HEK293 (cell line): ENCODE measurements at regions not wholly inside any gene's neighbourhood (a gene's known extent, or its start where the extent isn't known, plus 50 kb on each side); places are given as distances from the start of the nearest gene placed in this dataset.

Experiments used
- CTCF ChIA-PET: fragments of 350-600 bp; formaldehyde crosslinking; extraction: SDS; loops from one replicate; lab custom pipeline; 2021; ENCODE audit warnings: antibody characterized with exemption; lab: Yijun Ruan, JAX
- POLR2A ChIA-PET: fragments of 300-600 bp; formaldehyde crosslinking; extraction: SDS; loops from one replicate; lab custom pipeline; 2020; ENCODE audit warnings: antibody characterized with exemption, inconsistent platforms; lab: Yijun Ruan, JAX
- H3K27ac ChIP-seq: fragments of 200-500 bp; sonication (Bioruptor generic); 2 replicates; pipeline ENCODE4 v1.5.1; 2014; ENCODE audit warnings: low read depth, low read length, control low read depth, inconsistent platforms; ENCODE audit errors: extremely low read depth
- H3K36me3 ChIP-seq, 2 experiments: fragments of 200-500 bp in 1 of 2; sonication (Bioruptor generic) in 1 of 2; 1 replicate in 1 of 2; 2 replicates in 1 of 2; pipeline ENCODE4 v1.5.1; 2014 to 2017; ENCODE audit warnings: inconsistent platforms in 2 of 2, low read length in 2 of 2; ENCODE audit not compliant: control insufficient read depth in 2 of 2, insufficient read depth in 1 of 2
- H3K4me1 ChIP-seq: fragments of 200-500 bp; sonication (Bioruptor generic); 2 replicates; pipeline ENCODE4 v1.5.1; 2014; ENCODE audit warnings: mild to moderate bottlenecking, low read length, inconsistent platforms; ENCODE audit not compliant: control insufficient read depth, insufficient read depth
- H3K4me3 ChIP-seq: 2 replicates; pipeline ENCODE4 v1.5.1; 2011; ENCODE audit warnings: low read depth, mild to moderate bottlenecking, control low read depth, low read length, moderate library complexity
- H3K9me3 ChIP-seq: fragments of 200-500 bp; sonication (Bioruptor generic); 2 replicates; pipeline ENCODE4 v1.5.1; 2014; ENCODE audit warnings: low read depth, low read length, inconsistent platforms; ENCODE audit not compliant: control insufficient read depth, insufficient read depth
- GLI2 ChIP-seq: fragments of 450-650 bp; formaldehyde crosslinking; IDR thresholded peaks from 2 replicates; pipeline ENCODE4; 2017; ENCODE audit warnings: missing biosample characterization, missing genetic modification characterization, low read depth, borderline replicate concordance
- GLIS1 ChIP-seq: fragments of 450-650 bp; formaldehyde crosslinking; IDR thresholded peaks from 2 replicates; pipeline ENCODE4 v1.5.1; 2016; ENCODE audit warnings: missing biosample characterization, missing genetic modification characterization
- ZNF121 ChIP-seq: fragments of 450-650 bp; formaldehyde crosslinking; IDR thresholded peaks from 2 replicates; pipeline ENCODE4 v1.5.1; 2016; ENCODE audit warnings: missing biosample characterization, missing genetic modification characterization
- ZNF155 ChIP-seq: fragments of 450-650 bp; formaldehyde crosslinking; IDR thresholded peaks from 2 replicates; pipeline ENCODE4 v1.5.1; 2016; ENCODE audit warnings: missing biosample characterization, missing genetic modification characterization
- ZNF341 ChIP-seq: fragments of 450-650 bp; formaldehyde crosslinking; IDR thresholded peaks from 2 replicates; pipeline ENCODE4; 2016; ENCODE audit warnings: low read depth, missing biosample characterization, missing genetic modification characterization
- ZNF449 ChIP-seq: fragments of 450-650 bp; formaldehyde crosslinking; IDR thresholded peaks from 2 replicates; pipeline ENCODE4 v1.5.1; 2017; ENCODE audit warnings: missing biosample characterization, mild to moderate bottlenecking, missing genetic modification characterization, moderate library complexity
- TF ChIP-seq, protein P1 (sequence below): fragments of 450-650 bp; formaldehyde crosslinking; conservative IDR thresholded peaks from 2 replicates; pipeline ENCODE4 v1.5.1; 2016; ENCODE audit warnings: low read depth, missing biosample characterization, missing genetic modification characterization
- TF ChIP-seq, protein P2 (sequence below): sonication (generic); formaldehyde crosslinking; IDR thresholded peaks from 2 replicates; pipeline ENCODE4 v1.8.1; 2022; ENCODE audit warnings: mild to moderate bottlenecking, moderate library complexity, missing genetic modification reagents

- no peaks in the 10 kb centered on the region for H3K9me3 ChIP-seq
- no peak overlapping the region for H3K4me3 ChIP-seq
- TF ChIP-seq GLI2 (tag by site-specific recombination) (no peak), ZNF449 (no peak), ZNF155 (tag by site-specific recombination) (no peak), GLIS1 (no peak), ZNF121 (tag by site-specific recombination) (no peak)
- TF ChIP-seq, protein P1, sequence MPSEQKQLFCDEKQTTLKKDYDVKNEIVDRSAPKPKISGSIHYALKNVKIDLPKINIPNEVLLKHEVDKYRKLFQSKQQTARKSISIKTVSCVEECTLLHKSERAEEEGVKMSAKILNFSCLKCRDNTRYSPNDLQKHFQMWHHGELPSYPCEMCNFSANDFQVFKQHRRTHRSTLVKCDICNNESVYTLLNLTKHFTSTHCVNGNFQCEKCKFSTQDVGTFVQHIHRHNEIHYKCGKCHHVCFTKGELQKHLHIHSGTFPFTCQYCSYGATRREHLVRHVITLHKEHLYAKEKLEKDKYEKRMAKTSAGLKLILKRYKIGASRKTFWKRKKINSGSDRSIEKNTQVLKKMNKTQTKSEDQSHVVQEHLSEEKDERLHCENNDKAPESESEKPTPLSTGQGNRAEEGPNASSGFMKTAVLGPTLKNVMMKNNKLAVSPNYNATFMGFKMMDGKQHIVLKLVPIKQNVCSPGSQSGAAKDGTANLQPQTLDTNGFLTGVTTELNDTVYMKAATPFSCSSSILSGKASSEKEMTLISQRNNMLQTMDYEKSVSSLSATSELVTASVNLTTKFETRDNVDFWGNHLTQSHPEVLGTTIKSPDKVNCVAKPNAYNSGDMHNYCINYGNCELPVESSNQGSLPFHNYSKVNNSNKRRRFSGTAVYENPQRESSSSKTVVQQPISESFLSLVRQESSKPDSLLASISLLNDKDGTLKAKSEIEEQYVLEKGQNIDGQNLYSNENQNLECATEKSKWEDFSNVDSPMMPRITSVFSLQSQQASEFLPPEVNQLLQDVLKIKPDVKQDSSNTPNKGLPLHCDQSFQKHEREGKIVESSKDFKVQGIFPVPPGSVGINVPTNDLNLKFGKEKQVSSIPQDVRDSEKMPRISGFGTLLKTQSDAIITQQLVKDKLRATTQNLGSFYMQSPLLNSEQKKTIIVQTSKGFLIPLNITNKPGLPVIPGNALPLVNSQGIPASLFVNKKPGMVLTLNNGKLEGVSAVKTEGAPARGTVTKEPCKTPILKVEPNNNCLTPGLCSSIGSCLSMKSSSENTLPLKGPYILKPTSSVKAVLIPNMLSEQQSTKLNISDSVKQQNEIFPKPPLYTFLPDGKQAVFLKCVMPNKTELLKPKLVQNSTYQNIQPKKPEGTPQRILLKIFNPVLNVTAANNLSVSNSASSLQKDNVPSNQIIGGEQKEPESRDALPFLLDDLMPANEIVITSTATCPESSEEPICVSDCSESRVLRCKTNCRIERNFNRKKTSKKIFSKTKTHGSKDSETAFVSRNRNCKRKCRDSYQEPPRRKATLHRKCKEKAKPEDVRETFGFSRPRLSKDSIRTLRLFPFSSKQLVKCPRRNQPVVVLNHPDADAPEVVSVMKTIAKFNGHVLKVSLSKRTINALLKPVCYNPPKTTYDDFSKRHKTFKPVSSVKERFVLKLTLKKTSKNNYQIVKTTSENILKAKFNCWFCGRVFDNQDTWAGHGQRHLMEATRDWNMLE (tag by site-specific recombination) = no peak
- peaks cover 7% of the 10 kb centered on the region for H3K4me1 ChIP-seq
- POLR2A ChIA-PET = interaction anchor here (0.9 kb wide), 1 partner anchor 14 kb away, joined by 5 read pairs; no protein-coding TSS in a partner anchor
- no peak overlapping the region for H3K27ac ChIP-seq
- no peaks in the 10 kb centered on the region for H3K36me3 ChIP-seq
- CTCF ChIA-PET = interaction anchor here (0.6 to 1.4 kb wide), 2 partner anchors 16 to 1139 kb away, joined by 3 to 7 read pairs; no protein-coding TSS in a partner anchor
Observed at GRCh38 chr1:47694011-47694890, 256.4 kb downstream of the FOXD2 start.

DNA sequence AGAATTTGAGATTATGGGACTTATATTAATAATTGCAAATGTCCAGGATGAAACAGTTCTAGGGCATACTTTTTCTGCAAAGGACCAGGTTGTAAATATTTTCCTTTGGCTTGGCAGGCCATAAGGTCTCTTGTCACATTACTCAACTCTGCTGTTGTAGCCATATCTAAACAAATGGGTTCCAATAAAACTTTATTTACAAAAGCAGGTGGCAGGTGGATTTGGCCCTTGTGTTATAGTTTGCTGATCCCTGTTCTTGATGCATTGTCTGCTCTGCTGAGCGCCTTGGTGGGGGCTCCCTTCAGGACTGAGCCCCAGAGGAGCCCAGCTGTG is 258.5 kb downstream of the FOXD2 start:
- no peak overlapping the region for H3K27ac ChIP-seq
- 0 out of 2 replicates have a peak, but pooled peaks have one; percentile 33 for TF ChIP-seq ZNF341 (tag by site-specific recombination)
- TF ChIP-seq, protein P2, sequence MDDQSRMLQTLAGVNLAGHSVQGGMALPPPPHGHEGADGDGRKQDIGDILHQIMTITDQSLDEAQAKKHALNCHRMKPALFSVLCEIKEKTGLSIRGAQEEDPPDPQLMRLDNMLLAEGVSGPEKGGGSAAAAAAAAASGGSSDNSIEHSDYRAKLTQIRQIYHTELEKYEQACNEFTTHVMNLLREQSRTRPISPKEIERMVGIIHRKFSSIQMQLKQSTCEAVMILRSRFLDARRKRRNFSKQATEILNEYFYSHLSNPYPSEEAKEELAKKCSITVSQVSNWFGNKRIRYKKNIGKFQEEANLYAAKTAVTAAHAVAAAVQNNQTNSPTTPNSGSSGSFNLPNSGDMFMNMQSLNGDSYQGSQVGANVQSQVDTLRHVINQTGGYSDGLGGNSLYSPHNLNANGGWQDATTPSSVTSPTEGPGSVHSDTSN = no peak
- TF ChIP-seq ZNF449 = no peak
- TF ChIP-seq, all 188 proteins: peak for 1
- CTCF ChIA-PET = interaction anchor here (1.0 to 1.8 kb wide), 3 partner anchors 14 to 307 kb away, joined by 3 to 4 read pairs (median 4); no protein-coding TSS in a partner anchor
- Histone ChIP-seq H3K4me1 (no peaks in the 10 kb centered on the region; the same call in 1 of the 2 replicates), H3K36me3 (no peaks in the 10 kb centered on the region), H3K9me3 (no peaks in the 10 kb centered on the region), H3K4me3 (no peak overlapping the region)
- POLR2A ChIA-PET = no interaction called here
